HepG2 (cell line): ENCODE measurements at regions not wholly inside any gene's neighbourhood (a gene's known extent, or its start where the extent isn't known, plus 50 kb on each side); places are given as distances from the start of the nearest gene placed in this dataset.

Source experiments
- ATAC-seq: fragments of 200-7000 bp; cut with Tn5 transposase; 3 replicates; pipeline ENCODE4 v1.9.1; 2020; ENCODE audit warnings: mild to moderate bottlenecking, moderate library complexity
- BruUV-seq: library from RNA; stranded (reverse); fragments of 400-500 nt; replicated peaks from 2 replicates; lab custom pipeline; 2021; lab: Mats Ljungman, UMichigan
- CTCF ChIA-PET: fragments of 300-600 bp; formaldehyde crosslinking; extraction: SDS; loops from one replicate; lab custom pipeline; 2021; ENCODE audit warnings: low total read pairs, inconsistent platforms, low intra/inter-chr PET ratio; lab: Yijun Ruan, JAX
- POLR2A ChIA-PET: fragments of 350-600 bp; sonication (Branson Sonifier 250); formaldehyde crosslinking; loops from one replicate; lab custom pipeline; 2020; ENCODE audit warnings: antibody characterized with exemption, inconsistent platforms; lab: Yijun Ruan, JAX
- DNase-seq: peaks from one replicate; pipeline ENCODE4 v3.0.0-alpha.2; 2015; ENCODE audit warnings: low spot score
- FAIRE-seq: peaks from 3 replicates; lab custom pipeline; 2011; peaks lifted over from hg19 to GRCh38; lab: Jason Lieb, UNC
- H2AFZ ChIP-seq: one replicate; pipeline ENCODE4 v1.6.1; 2011; ENCODE audit warnings: low read length, inconsistent platforms
- H3K27ac ChIP-seq: fragments of 300-600 bp; 3 replicates; pipeline ENCODE4 v1.8.0; 2011; ENCODE audit warnings: mixed run types, mild to moderate bottlenecking, mixed read lengths, low read length, inconsistent platforms; ENCODE audit not compliant: insufficient read depth; ENCODE audit errors: extremely low read length
- H3K27me3 ChIP-seq, 2 experiments: fragments of 200-600 bp in 1 of 2; 2 replicates in 1 of 2; 3 replicates in 1 of 2; pipeline versions ENCODE4 v1.6.0 to v1.8.0; 2011; ENCODE audit warnings: low read length in 2 of 2, mild to moderate bottlenecking in 2 of 2, moderate library complexity in 2 of 2, inconsistent platforms in 1 of 2; ENCODE audit not compliant: insufficient read depth in 2 of 2, control insufficient read depth in 1 of 2
- H3K36me3 ChIP-seq, 2 experiments: fragments of 200-600 bp in 1 of 2; replicated peaks in 1 of 2; 2 replicates in 1 of 2; 3 replicates in 1 of 2; pipeline versions ENCODE4 v1.5.1 to v1.8.0; 2011; ENCODE audit warnings: low read length in 2 of 2, inconsistent platforms in 1 of 2; ENCODE audit not compliant: insufficient read depth in 2 of 2, control insufficient read depth in 1 of 2
- H3K4me1 ChIP-seq: 2 replicates; pipeline ENCODE4 v1.5.1; 2012; ENCODE audit warnings: low read length, inconsistent platforms; ENCODE audit not compliant: insufficient read depth
- H3K4me2 ChIP-seq: 2 replicates; pipeline ENCODE4 v1.6.0; 2011; ENCODE audit warnings: low read depth, low read length, inconsistent platforms
- H3K4me3 ChIP-seq, 3 experiments: fragments of 200-600 bp in 1 of 3; sonication (generic), shearing (Covaris generic) in 1 of 3; replicated peaks in 1 of 3; 2 replicates each; pipeline ENCODE4 v1.5.1; 2011 to 2016; ENCODE audit warnings: low read length in 3 of 3, inconsistent platforms in 2 of 3, low read depth in 2 of 3, mild to moderate bottlenecking in 2 of 3, control low read depth in 1 of 3, mixed read lengths in 1 of 3; ENCODE audit not compliant: insufficient read depth in 1 of 3
- H3K79me2 ChIP-seq: one replicate; pipeline ENCODE4 v1.6.1; 2011; ENCODE audit warnings: low read length, inconsistent platforms; ENCODE audit not compliant: insufficient read depth
- H3K9ac ChIP-seq: 2 replicates; pipeline ENCODE4 v1.6.0; 2011; ENCODE audit warnings: mild to moderate bottlenecking, low read depth, low read length, inconsistent platforms; ENCODE audit not compliant: insufficient read depth
- H3K9me3 ChIP-seq: 2 replicates; pipeline ENCODE4 v1.5.1; 2012; ENCODE audit warnings: mild to moderate bottlenecking, low read length
- H4K20me1 ChIP-seq: 2 replicates; pipeline ENCODE4 v1.6.0; 2011; ENCODE audit warnings: inconsistent platforms, mild to moderate bottlenecking, low read length, moderate library complexity; ENCODE audit not compliant: insufficient read depth
- DDIT3 ChIP-seq: sonication (generic); formaldehyde crosslinking; IDR thresholded peaks from 2 replicates; pipeline ENCODE4 v1.4.0; 2020; ENCODE audit warnings: mild to moderate bottlenecking, missing genetic modification reagents
- GMEB2 ChIP-seq: IDR thresholded peaks from 2 replicates; pipeline ENCODE4 v1.6.1; 2016; ENCODE audit warnings: missing biosample characterization, missing genetic modification reagents, low read depth
- NFYC ChIP-seq: IDR thresholded peaks from 2 replicates; pipeline ENCODE4 v1.6.1; 2016; ENCODE audit warnings: missing genetic modification reagents, missing compliant biosample characterization
- SMARCC2 ChIP-seq: fragments of 450-650 bp; IDR thresholded peaks from 2 replicates; pipeline ENCODE4 v1.6.1; 2017; ENCODE audit warnings: antibody characterized with exemption, mild to moderate bottlenecking
- ZNF44 ChIP-seq: sonication (generic); formaldehyde crosslinking; IDR thresholded peaks from 2 replicates; pipeline ENCODE4 v1.5.1; 2020; ENCODE audit warnings: mild to moderate bottlenecking, missing genetic modification reagents
- ZNF749 ChIP-seq: sonication (generic); formaldehyde crosslinking; IDR thresholded peaks from 2 replicates; pipeline ENCODE4 v1.8.0; 2022; ENCODE audit warnings: mild to moderate bottlenecking, missing genetic modification reagents, moderate library complexity, borderline replicate concordance
- in situ Hi-C: cut with HindIII; loops from 2 replicates; pipeline ENCODE4 v1.10.0; 2017; ENCODE audit warnings: low pct_unique_long_range_greater_than_20kb; ENCODE audit not compliant: extremely low pct_ligation_motif_present
- intact Hi-C: fragments of 100-400 bp; cut with micrococcal nuclease; formaldehyde crosslinking; loops from one replicate; pipeline ENCODE4 v1.10.0; 2022; ENCODE audit not compliant: unreplicated experiment
- TF ChIP-seq, protein P1 (sequence below): sonication (generic); formaldehyde crosslinking; IDR thresholded peaks from 2 replicates; pipeline ENCODE4 v1.8.1; 2022; ENCODE audit warnings: mild to moderate bottlenecking, missing genetic modification reagents

DNA sequence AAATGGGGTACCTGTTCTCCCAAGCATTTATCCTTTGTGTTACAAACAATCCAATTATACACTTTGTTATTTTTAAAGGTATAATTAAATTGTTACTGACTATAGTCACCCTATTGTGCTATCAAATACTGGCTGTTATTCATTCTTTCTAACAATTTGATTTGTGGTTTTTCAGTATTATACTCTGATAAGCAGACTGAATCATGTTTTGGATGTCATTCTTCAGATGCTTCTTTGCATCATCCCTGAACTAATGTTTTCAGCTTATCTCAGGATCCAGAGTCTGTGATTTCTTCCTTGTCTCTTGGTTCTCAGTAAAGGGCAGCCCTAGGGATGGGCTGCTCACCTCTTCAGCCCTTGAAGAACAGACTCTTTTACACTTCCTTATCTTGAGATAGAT, 177.8 kb upstream of the SGCD start:
- no peak overlapping the region for H3K4me2 ChIP-seq
- ChIA-PET CTCF (no interaction called here), POLR2A (no interaction called here)

More for the DNA sequence above, 177.8 kb upstream of the SGCD start:
- in situ Hi-C loops, result no loop called here
- Histone ChIP-seq H3K9ac (no peak overlapping the region), H3K27ac (no peak overlapping the region), H2AFZ (no peak overlapping the region), H3K36me3 (no peaks in the 10 kb centered on the region), H3K9me3 (peaks cover 7% of the 10 kb centered on the region; the same call in 1 of the 2 replicates), H4K20me1 (no peaks in the 10 kb centered on the region), H3K4me3 (no peak overlapping the region), H3K79me2 (no peaks in the 10 kb centered on the region), H3K4me1 (no peaks in the 10 kb centered on the region), H3K27me3 (no peaks in the 10 kb centered on the region)
- ATAC-seq (no peak), DNase-seq (no peak), FAIRE-seq (no peak)
- intact Hi-C loops, result no loop called here
- no TSS peak for BruUV-seq
- no peak for TF ChIP-seq ZNF749
- no peak for TF ChIP-seq GMEB2 (CRISPR knock-in tag)
- TF ChIP-seq ZNF44, result no peak
- TF ChIP-seq, protein P1, sequence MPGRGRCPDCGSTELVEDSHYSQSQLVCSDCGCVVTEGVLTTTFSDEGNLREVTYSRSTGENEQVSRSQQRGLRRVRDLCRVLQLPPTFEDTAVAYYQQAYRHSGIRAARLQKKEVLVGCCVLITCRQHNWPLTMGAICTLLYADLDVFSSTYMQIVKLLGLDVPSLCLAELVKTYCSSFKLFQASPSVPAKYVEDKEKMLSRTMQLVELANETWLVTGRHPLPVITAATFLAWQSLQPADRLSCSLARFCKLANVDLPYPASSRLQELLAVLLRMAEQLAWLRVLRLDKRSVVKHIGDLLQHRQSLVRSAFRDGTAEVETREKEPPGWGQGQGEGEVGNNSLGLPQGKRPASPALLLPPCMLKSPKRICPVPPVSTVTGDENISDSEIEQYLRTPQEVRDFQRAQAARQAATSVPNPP (CRISPR knock-in tag), result no peak
- no peak for TF ChIP-seq NFYC
- TF ChIP-seq SMARCC2, result no peak
- no peak for TF ChIP-seq DDIT3 (CRISPR knock-in tag)
